HG03280 (cell line): ENCODE measurements at regions not wholly inside any gene's neighbourhood (a gene's known extent, or its start where the extent isn't known, plus 50 kb on each side); places are given as distances from the start of the nearest gene placed in this dataset.

Experiments used
- ATAC-seq: cut with Tn5 transposase; IDR thresholded peaks from one replicate; pipeline ENCODE4 v1.9.1; 2021; ENCODE audit warnings: mild to moderate bottlenecking, moderate library complexity; ENCODE audit not compliant: unreplicated experiment

DNA sequence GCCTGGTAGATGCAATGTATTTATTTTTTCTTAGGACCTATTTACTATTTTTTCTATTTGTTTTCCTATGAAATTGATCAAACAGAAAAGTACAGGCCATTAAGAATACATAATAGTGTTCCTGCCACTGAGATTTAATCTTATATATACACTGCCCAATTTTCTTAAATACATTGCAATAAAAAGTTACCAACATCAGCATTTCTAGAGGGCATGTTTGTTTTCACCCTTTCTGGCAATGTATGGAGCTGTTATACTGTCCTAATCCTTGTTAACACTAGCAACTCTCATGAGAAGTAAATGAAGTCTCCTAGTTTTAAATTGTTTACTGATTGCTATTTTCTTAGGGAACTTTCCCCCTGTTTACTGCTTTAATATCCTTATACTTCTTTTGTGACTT is 359.1 kb upstream of the SEMA3A start:
- ATAC-seq: no peak

DNA sequence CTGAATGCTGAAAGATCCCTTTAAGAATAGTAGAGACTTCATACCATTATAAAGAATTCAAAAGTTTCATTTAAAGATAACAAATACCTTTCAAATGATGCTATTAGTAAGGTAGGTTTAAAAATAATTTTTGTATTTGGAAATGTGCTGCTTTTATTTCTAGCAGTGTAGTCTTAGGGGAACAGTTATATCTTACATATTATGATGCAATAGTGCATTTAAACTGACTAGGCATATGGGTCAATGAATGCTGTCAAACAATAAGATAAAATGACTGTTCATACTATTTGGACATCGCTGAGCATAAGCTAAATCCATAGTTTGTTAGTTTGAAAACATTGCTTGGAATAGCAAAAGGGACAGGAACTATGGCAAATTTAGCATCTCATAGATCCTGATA is 354.8 kb upstream of the SEMA3A start:
- ATAC-seq: no peak

DNA sequence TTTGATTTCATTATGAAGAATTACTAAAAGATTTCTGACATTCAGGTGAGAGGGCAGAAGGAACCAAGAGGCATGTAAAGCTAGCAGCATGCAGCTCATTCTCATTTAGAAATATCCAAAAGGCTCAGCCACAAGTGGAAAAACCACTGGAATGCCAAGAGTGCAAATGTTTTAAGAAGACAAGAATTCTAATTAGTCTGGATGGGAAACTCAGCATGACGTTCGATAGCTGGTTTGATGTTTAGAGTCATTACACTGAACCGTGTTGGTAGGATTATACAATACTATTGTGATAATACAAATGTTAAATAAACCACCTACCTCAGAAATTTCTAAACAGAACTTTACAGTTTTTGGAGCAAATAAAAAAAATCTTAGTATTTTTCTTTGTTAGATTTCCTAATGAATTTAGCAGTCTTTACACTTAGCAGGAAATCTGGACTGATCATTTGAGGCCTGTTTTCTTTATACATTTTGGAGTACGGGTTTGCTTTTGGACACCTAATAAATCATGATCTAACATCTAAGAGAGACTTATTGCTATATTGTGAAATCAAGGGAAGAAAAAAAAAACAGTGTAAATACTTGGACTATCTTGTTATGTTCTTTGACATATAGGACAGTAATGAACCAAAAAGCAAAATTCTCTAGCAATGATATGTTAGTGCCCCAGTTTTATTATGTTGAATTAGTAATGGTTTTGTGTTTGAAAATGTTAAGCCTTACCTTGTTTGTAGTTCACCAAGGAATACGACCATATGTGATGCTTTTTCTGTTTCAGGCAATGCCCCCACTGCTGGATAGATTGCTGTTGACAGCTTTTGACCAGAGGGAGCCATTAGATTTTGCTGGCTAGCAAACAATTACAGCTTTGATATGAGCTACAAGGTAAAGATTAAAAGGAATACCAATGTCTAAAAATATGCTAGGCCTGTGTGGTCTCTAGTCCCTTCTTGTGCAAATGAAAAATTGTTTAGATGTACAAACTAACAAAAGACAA is 354.1 kb upstream of the SEMA3A start:
- no peak for ATAC-seq

DNA sequence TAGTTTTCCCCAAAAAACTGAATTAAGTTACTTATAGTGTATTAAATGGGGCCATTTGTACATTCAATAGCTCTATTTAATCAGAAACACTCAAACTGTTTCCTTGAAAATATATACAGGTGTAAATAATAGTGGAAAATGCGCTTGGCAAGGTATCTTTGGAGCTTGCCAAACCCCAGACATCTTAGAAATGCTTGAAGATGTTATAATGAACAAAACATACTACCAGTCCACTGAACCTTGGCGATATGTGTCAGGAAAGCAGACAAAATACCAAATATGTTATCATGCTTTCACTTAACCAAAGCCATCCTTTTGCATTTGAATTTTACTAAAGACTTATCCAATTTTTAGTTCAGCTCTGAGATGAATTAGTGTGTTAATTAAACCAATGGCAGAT is 352.7 kb upstream of the SEMA3A start:
- no peak for ATAC-seq

DNA sequence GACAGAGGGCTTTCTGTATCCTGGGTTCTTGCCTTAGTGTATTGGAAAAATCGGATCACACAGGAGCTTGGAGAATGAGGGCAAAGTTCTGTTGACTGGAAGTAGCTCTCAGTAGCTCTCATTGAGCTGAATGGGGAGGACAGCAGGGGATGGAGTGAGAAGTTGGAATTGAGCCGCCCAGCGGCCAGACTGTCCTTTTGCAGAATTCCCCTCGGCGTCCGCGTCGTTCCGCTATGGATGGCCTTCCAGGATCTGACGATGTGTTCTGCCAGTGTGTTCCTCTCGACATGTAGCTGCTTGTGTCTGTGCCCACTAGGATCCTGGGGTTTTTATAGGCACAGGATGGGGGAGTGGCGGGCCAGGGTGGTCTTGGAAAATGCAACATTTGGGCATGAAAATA is 351.8 kb upstream of the SEMA3A start:
- no peak for ATAC-seq

DNA sequence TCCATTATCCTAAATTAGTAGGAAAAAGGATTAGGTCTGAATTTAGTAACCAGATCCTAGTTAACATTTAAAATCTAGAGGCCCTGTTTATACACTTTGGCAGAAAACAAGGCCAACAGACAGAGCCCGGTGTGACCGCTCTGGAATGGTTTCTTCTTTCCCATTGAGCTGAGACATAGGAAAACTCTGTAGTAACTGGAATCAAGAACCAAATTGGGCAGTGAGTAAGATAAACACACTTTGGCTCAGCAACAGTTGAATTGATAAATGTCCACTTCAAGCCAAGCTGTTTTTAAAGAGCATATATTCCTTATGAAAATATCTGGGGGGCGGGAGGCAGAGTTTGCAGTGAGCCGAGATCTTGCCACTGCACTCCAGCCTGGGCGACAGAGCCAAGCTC is 343.7 kb upstream of the SEMA3A start:
- ATAC-seq: no peak

DNA sequence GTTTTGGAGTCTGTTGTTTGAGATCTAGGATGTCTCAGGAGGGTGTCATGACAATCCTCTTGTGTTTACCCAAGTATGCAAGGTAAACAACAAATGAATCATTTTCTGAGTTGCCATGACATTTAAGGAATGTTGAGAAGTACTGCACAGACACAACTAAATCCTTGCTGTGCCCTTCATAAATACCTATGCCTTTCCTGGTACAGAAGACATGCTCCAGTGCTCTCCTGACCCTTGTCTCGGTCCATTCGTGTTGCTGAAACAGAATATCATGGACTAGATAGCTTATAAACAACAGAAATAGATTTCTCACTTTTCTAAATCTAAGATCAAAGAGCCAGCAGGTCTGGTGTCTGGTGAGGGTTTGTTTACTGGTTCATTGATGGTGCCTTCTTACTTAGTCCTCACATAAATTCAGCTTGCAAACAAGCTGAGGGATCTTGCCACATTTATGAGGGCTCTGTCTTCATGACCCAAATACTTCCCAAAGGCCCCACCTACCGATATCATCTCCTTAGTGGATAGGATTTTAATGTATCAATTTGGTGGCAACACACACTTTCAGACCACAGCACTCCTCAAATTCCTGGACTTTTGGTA is 341.8 kb upstream of the SEMA3A start:
- no peak for ATAC-seq

DNA sequence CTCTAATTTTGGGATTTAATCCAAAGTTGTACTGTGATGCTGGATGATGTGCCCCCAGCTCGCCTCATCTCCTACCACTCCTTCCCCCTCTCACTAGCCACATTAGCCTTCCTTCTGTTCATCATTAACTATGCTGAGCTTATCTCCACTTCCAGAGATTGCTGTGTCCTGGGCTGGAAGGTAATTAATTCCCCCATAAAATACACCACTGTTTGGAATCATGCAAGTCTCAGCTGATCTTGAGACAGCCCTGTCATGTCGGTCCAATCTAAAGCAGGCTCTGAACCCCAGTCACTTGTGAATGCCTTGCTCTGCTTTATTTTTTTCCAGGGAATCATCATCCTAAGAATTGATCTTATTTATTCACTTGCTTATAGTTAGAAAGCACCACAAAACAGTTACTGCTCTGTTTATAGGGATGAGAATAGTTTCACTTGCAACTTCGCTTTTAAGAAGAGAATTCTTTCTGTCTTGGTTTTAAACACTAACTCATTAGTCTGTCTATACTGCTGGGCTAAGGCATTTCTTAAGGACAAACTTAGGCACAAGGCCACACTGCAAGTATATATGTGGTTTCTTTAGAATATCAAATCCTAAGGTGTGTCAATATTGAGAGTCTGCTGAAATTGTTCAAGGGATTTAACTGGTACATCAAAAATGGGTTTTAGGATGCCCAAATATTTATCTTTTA is 341.1 kb upstream of the SEMA3A start:
- ATAC-seq: no peak

DNA sequence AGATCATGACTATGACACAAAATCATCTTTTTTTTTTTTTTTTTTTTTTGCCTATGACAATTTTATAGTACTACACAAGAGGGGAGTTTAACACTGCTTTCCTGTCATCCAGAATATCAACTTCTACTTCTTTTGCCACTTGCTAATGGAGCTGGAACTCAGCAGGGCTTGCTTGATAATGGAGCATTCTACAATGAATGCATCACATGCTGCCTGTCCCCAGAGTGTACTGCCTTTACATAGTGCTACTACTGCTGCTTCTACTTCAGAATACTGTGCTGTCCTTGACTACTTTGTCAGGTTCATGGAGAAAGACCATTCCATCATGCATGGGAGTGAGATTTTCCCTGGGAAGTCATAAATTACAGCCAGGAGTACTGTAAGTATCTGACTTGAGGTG is 338.6 kb upstream of the SEMA3A start:
- ATAC-seq: no peak

DNA sequence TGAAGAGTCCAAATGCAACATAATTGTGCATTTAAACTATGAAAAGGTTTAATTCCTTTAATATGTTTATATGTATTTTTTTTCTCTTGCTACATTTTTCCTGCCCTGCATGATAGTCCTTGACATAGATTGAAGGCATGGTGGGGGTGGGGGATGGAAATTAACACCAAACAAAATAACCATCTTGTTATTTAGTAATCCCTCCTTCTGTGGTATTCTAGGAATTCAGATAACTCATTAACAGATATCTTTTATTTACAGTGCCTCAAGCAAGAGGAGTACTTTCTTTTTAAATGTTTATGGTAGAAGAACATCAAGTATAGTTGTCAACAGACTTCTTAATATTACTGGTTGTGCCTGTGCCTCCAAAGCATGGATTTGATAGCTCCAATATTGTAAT is 337.6 kb upstream of the SEMA3A start:
- no peak for ATAC-seq

DNA sequence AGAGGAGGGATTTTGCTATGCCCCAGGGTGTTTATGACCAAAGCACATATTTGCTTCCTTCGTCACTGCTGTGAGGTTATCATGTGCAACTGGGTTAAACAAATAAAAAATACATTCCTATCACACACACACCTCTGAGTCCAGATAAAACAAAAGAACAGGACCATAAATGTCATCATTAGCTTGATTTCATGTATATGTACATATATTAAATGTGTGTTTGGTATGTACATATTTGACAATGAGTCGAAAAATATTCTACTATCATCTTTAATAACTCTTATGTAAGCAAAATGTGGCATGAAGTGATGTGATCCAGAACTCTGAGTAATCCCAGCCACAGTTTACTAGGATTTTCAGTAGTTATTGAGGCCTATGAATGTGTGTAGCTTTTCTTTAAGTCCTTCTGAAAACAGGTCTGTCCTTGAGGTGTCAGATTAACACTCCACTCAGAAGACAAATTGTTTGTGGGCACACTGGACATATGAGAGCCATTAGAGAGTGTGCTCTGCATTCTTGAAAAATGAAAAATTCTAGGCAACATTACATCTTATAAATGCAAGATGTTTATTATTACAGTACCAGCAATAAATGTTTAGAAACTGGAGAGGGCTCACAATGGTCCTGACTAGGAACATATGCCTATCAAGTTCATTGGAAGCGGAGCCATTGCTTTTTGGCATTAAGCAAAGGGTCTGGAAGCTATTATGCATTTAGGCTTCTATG is 335.1 kb upstream of the SEMA3A start:
- ATAC-seq: no peak

DNA sequence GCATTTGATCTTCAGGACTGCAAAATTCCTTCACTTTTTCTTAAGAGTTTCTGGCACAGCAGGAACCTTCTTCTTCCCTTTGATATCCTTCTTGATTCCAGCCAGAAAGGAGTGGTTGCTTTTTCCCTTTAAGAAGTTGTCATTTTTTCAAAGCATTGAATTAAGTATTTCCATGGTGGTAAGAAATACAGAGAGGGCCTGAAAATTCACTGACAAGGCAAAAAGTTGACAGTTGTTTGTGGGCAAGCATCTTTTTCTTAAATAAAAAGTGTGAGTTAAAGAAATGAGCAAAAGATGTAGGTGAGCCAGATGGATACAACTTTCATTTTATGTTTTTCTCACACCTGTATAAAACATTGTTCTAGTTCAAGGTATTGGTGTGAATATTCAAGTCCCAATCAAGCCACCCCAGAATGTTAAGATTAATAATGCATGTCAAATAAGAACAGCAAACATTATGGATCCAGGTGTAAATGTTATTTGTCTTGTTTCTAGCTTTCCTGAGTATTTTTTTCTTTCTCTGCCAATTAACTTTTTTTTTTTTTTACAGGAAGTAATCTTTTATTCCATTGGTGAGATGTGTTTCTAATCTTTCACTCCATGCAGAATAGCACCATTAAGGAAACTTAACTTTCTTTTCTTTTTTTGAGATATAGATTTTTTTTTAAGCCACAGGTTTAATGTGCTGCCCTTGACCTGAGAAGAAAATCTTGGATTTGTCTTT is 334.3 kb upstream of the SEMA3A start:
- no peak for ATAC-seq

DNA sequence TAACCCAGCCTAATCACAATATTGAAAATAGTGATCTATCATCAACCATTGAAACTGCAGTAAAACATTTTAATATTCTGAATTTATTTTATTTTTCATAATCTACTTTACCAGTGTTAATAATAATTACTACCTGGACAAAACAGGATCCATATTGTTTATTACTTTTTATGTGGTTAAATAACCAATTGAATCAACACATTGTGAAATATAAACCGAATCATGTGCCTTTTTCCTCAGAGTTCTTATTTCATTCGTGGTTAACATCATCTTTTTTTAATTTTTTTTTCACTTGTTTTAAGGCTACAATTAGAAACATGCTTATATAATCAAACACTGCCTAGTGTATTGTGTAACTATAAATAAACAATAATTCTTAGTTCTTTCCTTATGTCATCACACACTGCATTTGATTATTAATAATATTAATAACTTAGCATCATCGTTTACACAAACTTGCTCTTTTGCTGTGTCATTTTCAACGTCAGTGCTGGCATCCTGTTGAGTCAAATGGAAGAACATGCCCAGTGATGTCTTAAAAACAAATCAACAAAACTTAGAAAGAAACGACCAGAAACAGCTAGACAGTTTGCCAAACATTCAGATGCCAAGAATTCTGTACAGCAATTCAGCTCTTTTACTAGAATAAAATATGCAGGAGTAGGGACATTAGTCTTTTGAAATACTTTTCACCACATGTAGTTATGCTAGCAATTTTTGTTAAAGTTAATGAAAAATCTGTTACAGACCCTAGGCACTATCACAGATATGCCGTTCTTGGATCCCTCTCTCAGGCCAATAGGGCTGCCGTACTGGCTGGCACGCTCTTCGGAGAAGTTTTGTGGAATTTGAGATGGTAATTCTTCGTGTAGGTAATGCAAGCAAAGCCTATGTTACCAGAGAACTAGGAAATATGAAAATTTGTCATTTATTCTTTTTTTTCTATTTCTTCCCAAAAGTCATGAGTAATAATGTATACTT is 330.4 kb upstream of the SEMA3A start:
- no peak for ATAC-seq

DNA sequence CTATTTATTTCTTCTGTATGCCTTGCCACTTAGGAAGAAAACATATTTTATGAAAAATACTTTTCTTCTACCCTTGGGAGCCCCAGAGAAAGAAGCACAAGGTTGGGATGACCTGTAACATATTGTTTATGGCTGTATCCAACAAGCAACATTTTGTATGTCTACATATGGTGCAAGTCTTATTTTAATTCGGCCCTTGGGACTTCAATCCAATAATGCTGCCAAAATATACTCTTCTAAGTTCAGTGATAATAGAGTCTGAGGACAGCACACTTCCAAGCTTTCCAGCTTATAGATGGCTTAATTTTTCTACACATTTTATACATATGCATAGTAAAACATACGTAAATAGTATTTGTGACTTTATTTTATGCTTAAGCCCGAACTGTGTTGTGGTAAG is 318.5 kb upstream of the SEMA3A start:
- ATAC-seq: no peak

DNA sequence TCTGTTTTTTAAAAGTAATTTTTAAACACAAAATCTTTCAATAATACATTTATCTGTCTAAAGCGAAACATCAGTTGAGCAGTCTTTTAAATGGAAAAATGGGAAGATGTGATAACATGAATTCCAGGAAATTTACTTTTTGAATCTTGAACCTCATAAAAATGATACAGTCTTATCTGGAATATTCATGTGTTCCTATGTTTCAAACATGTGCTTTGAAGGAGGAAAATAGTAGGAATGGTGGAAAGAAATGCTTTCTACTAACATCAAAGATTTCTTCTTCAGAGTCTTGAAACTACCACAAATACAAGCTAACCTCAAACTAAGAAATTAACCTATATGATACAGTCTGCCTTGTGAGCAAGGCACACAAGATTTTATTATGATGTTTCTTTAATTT is 317.5 kb upstream of the SEMA3A start:
- no peak for ATAC-seq

DNA sequence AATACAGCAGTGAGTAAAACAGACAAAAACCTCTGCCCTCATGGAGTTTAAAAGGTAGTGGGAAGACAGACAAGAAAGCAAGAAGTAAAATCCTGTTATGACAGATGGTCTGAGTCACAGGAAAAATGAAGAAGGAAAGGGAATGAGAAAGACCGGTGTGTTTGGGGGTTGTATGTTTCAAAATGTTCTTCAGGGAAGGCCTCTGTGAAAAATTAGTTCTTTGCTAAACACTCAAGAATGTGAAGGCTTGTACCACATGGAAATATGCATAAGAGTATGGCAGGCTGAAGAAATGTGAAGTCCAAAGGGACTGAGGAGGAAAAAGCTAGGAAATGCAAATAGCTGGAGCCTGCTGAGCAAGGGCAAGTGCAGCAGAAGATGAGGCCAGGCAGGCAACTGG is 315.9 kb upstream of the SEMA3A start:
- no peak for ATAC-seq

DNA sequence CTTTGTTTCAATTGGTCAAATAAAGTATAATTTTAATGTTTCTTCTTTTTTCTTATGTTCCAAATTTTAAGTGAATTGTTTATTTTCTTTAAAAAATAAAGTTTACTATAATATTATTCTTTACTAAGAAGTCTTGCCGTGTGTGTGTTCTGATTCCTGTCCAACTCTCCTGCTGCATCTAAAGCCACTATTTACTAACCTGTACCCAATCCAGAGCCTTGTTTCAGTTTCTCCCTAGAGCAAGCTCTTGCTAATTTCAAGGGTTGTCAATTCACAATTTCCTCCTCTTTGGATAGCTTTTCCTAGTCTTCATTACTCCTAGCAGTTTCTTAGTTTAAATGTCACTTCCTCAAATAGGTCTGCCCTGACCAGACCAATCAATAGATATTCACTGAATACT is 314.9 kb upstream of the SEMA3A start:
- ATAC-seq: no peak

DNA sequence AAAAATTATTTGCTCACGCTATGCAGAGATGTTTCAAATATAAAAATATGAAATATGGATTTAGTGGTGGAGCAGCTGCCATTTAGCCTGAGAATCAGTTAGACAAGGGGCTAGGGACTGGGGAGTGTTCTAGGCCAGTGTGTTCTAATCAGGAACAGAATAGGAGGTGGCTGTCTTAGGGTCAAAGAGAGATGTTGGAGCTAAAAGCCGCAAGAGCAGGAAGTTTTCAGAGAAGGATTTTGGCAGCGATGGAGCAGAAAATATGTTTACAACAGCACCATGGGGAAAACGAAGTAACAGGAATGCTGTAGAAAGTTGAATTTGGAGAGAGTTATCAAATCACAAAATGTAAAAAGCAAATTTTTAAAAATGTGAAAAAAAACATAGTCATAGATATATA is 314.0 kb upstream of the SEMA3A start:
- no peak for ATAC-seq

DNA sequence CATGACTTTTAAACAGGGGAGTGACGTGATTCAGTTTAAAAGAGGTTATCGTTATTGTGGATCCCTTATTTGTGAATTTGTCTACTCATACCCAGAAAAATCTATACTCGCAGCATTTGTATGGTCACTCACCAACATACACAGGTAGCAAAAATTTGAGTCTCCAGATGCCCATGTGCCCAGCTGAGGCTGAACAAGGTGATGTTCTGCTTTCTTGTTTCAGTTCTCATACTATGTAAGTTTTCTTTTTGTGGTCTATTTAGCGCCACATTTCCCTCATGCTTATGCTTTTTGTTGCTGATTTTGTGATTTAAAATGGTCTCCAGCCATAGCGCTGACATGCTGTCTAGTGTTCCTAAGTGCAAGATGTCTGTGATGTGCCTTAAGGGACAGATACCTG is 312.9 kb upstream of the SEMA3A start:
- no peak for ATAC-seq
